GM18502 (cell line): ENCODE measurements at regions not wholly inside any gene's neighbourhood (a gene's known extent, or its start where the extent isn't known, plus 50 kb on each side); places are given as distances from the start of the nearest gene placed in this dataset.

Experiments used
- ATAC-seq: cut with Tn5 transposase; IDR thresholded peaks from one replicate; pipeline ENCODE4 v1.9.1; 2021; ENCODE audit warnings: mild to moderate bottlenecking; ENCODE audit not compliant: unreplicated experiment, poor library complexity

GRCh38 chr6:100269189-100269588 is 195.5 kb downstream of the SIM1 start:
- ATAC-seq: no peak

- ATAC-seq: no peak
These were observed 196.4 kb downstream of the SIM1 start for GRCh38 chr6:100268326-100268725.

GRCh38 chr6:100267721-100268123 is 197.0 kb downstream of the SIM1 start:
- ATAC-seq: no peak

GRCh38 chr6:100266494-100267401 is 198.0 kb downstream of the SIM1 start:
- ATAC-seq: no peak

DNA sequence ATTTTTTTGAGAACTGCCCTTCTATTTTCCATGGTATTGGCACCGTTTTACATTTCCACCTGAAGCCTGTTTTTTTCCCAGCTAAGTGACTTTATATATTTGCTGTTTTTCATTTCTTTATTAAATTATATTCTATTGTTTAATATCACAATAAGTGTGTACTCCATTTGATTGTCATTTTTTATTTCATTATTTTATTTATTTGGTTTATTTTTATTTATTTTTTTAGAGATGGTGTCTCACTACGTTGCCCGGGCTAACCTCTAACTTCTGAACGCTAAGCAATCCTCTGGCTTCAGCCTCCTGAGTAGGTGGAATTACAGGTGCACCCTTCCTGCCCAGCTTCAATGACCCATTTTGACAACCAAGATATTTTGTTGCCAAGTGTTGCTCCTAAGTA is 202.6 kb downstream of the SIM1 start:
- ATAC-seq: no peak

GRCh38 chr6:100261486-100261885 is 203.2 kb downstream of the SIM1 start:
- ATAC-seq: no peak

DNA sequence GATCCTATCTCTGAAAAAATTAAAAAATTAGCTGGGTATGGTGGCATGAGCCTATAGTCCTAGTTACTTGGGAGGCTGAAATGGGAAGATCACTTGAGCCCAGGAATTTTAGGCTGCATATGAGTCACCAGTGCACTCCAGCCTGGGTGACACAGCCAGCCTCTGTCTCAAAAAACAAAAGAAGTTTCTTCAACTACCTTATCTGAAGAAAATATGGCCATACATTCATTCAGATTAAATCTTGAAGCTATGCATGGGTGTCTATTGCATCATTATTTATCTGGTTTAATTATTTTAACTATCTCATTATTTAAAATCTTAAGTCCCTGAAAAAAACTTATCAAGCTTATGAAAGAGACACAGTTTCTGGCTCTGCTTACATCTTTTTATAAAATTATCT is 204.1 kb downstream of the SIM1 start:
- no peak for ATAC-seq

GRCh38 chr6:100259865-100260264 is 204.9 kb downstream of the SIM1 start:
- no peak for ATAC-seq

- no peak for ATAC-seq
These were observed 206.0 kb downstream of the SIM1 start for GRCh38 chr6:100258752-100259151.

DNA sequence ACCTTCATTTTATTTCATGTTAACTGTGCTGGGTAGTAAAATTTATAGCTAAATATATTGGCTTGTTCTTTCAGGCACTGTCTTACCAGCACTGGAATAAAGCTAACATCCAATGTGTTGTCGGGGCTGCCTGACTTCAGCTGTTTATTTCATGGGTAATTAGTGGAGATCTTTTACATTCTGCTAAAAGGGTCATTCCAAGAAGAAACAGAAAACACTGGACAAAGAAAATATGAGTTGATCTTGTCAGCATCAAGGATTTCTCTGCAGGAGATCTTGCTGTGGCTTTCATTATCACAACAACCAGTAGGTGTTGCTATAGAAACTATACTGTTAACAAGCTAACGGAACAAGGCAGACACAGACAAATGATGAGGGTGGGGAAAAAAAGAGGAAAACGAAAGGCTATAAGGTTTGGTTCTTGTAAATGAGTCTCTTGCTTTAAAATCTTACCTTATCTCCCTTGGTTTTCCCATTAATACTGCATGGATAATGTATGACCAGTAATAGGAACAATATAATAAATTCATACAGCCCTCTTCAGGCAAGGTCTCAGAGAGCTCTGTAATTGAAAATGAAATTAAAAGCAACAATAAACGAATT is 206.8 kb downstream of the SIM1 start:
- peak; percentile 92 for ATAC-seq

DNA sequence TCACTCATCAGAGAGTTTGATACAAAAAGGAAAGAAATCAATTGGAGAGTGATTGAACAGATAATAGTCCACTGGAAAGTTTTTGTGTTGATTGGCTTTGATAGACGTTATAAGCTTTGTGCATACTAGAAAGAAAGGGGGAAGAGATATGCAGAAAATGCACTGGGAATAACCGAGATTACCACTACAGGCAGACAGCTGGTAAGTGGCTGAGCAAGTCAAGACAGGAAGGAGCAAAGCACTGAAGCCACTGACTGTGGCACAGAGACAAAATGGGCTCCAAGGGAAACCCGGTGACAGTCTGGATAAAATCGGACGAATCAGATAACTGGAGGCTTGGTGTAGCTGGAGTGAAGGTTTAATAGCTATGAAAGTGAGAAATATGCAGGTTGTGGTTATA is 209.0 kb downstream of the SIM1 start:
- ATAC-seq: no peak

GRCh38 chr6:100247123-100247522 is 217.6 kb downstream of the SIM1 start:
- no peak for ATAC-seq

- ATAC-seq: no peak
These were observed 218.5 kb downstream of the SIM1 start for GRCh38 chr6:100246206-100246605.

DNA sequence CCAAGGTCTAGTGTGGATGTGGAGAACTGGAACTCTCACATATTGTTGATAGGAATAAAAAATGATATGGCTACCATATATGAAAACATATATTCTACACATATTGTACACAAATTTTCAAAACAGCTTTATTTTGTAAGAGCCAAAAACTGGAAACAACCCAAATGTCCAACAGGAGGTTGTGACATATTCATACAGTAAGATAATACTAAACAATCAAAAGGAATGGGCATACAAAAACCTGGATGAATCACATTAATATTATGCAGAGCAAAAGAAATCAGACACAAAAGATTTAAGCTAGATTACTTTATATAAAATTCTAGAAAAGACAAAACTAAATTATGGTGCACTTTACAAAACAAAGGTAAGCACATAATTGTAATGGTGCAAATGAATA is 223.9 kb downstream of the SIM1 start:
- ATAC-seq: no peak

DNA sequence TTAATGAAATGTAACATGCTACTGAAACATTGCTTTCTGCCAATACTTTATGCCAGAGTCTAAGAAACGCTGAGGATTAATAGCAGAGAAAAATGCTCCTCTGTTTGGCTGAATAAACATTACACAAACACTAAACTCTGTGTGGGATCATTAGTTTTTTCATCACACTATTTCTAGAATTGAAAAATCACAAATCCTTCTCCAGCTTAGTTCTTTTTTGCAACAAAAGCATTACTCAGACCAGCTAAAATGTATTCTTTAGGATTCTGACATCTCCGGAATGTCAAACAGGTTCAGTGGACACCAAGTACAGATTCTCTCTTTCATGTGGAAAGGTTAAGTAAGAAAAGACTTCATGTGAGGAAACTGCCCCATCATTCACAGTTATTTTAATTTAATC is 226.9 kb downstream of the SIM1 start:
- ATAC-seq: no peak

- ATAC-seq: no peak
These were observed 228.3 kb downstream of the SIM1 start for GRCh38 chr6:100236389-100236788.

- ATAC-seq: no peak
These were observed 229.1 kb downstream of the SIM1 start for GRCh38 chr6:100235631-100236030.

GRCh38 chr6:100234625-100235024 is 230.1 kb downstream of the SIM1 start:
- no peak for ATAC-seq

GRCh38 chr6:100232781-100233573 is 231.7 kb downstream of the SIM1 start:
- ATAC-seq: no peak

DNA sequence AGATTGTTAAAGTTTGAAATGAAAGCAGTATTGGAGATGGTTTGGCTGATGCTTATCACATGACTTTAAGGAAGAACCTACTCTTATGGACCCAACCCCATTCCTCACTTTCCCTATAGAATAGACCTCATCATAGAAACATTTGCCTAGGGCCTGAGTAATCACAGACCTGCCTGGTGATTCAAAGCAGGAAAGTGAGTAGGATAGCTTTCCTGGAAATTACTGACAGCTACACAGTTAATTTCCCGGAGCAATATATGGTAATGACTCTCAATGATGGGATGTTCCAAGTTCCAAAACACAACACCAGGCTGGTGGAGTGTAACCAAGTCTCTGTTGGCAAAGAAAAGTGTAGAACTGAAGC is 233.8 kb downstream of the SIM1 start:
- ATAC-seq: no peak
